ENCODE measurements at regions not wholly inside any gene's neighbourhood (a gene's known extent, or its start where the extent isn't known, plus 50 kb on each side); places are given as distances from the start of the nearest gene placed in this dataset.
"Not testable (repeated sequence)": the region's sequence is repeated elsewhere in the genome, so short reads cannot be mapped to it uniquely, and the experiment has no call there.

DNA sequence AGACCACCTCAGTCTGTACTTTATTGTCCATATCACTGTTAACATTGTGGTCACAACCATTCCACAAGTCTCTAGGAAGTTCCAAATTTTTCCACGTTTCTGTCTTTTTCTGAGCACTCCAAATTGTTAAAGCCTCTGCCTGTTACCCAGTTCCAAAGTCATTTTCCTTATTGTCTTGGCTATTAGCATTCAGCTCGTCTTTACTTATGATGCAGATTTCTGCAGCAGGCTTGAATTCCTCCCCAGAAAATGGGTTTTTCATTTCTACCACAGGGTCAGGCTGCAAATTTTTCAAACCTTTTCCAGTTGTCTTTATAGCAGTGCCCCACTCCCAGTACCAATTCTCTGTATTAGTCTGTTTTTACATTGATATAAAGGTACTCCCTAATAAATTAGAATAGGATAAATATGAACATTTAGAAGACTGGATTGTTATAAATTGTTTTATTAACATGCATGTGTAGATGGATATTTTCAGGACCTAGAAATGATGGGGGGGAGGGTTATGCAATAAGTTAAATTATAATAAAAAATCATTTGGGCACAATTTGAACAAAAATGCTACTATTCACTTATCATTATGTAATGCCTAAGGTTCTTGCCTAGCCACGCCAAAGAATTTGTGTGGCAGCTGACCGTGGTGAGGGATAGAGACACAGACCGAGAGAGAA is 595.3 kb upstream of the ADGRB3 start:
- Histone ChIP-seq H3K27me3 (no peaks in the 10 kb centered on the region), H3K9me3 (no peaks in the 10 kb centered on the region), H3K4me3 (peak overlapping the region; percentile 39), H3K36me3 (no peaks in the 10 kb centered on the region)
- peak; percentile 1 for DNase-seq

DNA sequence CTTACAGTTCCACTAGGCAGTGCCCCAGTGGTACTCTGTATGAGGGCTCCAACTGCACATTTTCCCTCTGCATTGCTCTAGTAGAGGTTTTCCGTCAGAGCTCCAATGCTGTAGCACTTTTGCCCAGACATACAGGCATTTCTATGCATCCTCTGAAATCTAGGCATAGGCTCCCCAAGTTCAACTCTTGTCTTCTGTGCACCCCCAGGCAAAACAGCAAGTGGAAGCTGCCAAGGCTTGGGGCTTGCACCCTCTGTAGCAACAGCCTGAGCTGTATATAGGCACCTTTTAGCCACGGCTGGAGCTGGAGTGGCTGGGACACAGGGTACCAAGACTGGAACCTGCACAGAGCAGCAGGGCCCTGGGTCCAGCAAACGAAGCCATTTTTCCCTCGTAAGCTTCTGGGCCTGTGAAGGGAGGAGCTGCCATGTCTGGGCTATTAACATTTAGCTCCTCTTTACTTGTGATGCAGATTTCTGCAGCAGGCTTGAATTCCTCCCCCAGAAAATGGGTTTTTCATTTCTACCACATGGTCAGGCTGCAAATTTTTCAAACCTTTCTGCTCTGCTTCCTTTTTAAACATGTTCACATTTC is 596.2 kb upstream of the ADGRB3 start:
- no peaks in the 10 kb centered on the region for H3K36me3 ChIP-seq
- no peaks in the 10 kb centered on the region for H3K27me3 ChIP-seq
- no peak overlapping the region for H3K4me3 ChIP-seq
- no peaks in the 10 kb centered on the region for H3K9me3 ChIP-seq
- DNase-seq: no peak

DNA sequence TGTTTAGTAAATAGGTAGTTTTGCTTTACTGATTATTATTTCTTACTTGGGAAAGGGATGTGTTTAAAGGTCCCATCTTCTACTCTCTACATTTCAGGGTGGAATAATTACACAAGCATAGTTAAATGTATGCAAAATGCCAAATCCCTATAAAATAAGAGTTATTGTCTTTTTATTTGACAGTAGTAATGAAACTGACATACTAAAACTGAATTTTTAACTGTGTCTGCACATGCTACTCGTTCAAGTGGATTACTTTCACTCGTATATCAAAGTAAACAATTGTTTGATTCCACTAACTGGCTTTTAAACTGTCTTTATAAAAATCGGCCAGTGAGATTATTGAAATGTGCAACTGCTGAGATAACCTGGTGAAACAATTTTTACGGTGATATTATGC is 602.9 kb upstream of the ADGRB3 start:
- Histone ChIP-seq H3K36me3 (no peaks in the 10 kb centered on the region), H3K27me3 (no peaks in the 10 kb centered on the region), H3K9me3 (no peaks in the 10 kb centered on the region), H3K4me3 (no peak overlapping the region)
- no peak for DNase-seq

DNA sequence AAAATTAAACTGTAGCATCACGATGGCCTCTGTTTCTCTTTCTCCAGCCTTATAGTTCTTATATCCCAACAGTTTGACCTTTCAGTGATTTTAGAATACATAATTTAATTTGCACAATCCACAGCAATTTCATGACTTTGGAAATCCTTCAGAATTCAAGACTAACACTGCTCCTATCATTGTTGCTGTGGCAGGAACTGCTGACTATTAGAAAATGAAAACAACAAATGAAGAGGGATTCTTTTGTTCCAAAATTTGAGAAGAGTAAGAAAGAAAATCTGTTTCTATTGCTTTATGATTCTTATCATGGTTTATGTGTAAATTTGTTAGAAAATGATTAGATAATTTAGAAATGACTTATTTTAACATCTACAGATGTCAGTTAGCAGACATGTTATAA is 604.0 kb upstream of the ADGRB3 start:
- H3K9me3 ChIP-seq: no peaks in the 10 kb centered on the region
- no peak for DNase-seq
- H3K27me3 ChIP-seq: no peaks in the 10 kb centered on the region
- H3K4me3 ChIP-seq: no peak overlapping the region
- no peaks in the 10 kb centered on the region for H3K36me3 ChIP-seq

DNA sequence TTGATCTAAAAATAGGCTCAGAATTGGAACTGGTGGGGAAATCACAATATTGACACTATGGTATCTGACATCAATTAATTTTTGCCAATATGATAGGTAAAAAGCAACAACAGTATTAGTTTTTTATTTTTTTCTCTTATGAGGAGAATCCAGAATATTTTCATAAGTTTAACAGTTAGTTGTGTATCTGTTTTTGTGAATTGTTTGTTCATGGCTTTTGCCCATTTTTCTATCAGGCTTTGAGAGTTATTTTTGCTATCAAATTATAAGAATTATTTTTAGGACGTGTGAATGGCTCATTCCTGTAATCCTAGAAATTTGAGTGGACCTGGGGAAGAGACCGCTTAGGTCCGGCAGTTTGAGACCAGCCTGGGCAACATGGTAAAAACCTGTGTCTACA is 608.6 kb upstream of the ADGRB3 start:
- DNase-seq: no peak
- Histone ChIP-seq H3K4me3 (no peak overlapping the region), H3K36me3 (no peaks in the 10 kb centered on the region), H3K27me3 (no peaks in the 10 kb centered on the region), H3K9me3 (no peaks in the 10 kb centered on the region)

DNA sequence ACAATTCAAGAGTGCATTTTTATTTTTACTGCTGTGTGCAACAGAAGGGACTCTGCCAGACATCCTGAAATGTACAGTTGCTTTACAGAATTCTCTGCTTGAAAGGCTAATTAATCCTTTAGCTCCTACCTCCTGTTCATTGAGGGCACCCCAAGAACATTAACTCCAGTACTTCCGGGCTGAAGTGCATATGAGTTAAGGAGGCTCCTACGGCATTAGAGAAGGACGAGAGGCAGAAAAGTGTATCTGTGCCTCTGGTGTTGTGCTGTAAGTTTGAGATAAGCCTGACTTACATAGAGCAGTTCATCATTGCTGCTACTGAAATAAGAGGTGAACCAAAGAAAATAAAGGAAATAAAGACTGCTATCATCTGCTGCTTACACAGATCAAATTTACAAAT is 609.3 kb upstream of the ADGRB3 start:
- DNase-seq: no peak
- Histone ChIP-seq H3K27me3 (no peaks in the 10 kb centered on the region), H3K36me3 (no peaks in the 10 kb centered on the region), H3K4me3 (no peak overlapping the region), H3K9me3 (no peaks in the 10 kb centered on the region)

DNA sequence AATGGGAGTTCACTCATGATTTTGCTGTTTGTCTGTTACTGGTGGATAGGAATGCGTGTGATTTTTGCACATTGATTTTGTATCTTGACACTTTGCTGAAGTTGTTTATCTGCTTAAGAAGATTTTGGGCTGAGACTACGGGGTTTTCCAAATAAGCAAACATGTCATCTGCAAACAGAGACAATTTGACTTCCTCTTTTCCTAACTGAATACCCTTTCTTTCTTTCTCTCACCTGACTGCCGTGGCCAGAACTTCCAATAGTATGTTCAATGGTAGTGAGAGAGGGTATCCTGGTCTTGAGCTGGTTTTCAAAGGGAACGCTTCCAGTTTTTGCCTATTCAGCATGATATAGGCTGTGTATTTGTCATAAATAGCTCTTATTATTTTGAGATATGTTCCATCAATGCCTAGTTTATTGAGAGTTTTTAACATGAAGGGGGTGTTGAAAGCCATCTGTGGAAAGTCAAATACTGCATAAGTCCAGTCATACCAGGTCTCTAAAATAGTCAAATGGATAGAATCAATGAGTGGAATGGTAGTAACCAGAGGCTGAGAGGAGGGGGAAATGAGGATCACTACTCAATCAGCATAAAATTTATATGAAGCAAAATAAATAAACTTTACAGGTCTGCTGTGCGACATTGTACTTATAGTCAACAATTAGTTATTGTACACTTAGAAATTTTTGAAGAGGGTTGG is 610.4 kb upstream of the ADGRB3 start:
- no peaks in the 10 kb centered on the region for H3K27me3 ChIP-seq
- H3K36me3 ChIP-seq: no peaks in the 10 kb centered on the region
- no peak overlapping the region for H3K4me3 ChIP-seq
- no peak for DNase-seq
- no peaks in the 10 kb centered on the region for H3K9me3 ChIP-seq

DNA sequence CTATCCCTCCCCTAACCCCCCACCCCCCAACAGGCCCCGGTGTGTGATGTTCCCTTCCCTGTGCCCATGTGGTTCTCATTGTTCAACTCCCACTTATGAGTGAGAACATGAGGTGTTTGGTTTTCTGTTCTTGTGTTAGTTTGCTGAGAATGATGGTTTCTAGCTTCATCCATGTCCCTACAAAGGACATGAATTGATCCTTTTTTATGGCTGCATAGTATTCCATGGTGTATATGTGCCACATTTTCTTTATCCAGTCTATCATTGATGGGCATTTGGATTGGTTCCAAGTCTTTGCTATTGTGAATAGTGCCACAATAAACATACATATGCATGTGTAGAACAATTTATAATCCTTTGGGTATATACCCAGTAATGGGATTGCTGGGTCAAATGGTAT is 612.1 kb upstream of the ADGRB3 start:
- not testable (repeated sequence) for H3K4me3 ChIP-seq, DNase-seq, H3K9me3 ChIP-seq, H3K36me3 ChIP-seq, H3K27me3 ChIP-seq

DNA sequence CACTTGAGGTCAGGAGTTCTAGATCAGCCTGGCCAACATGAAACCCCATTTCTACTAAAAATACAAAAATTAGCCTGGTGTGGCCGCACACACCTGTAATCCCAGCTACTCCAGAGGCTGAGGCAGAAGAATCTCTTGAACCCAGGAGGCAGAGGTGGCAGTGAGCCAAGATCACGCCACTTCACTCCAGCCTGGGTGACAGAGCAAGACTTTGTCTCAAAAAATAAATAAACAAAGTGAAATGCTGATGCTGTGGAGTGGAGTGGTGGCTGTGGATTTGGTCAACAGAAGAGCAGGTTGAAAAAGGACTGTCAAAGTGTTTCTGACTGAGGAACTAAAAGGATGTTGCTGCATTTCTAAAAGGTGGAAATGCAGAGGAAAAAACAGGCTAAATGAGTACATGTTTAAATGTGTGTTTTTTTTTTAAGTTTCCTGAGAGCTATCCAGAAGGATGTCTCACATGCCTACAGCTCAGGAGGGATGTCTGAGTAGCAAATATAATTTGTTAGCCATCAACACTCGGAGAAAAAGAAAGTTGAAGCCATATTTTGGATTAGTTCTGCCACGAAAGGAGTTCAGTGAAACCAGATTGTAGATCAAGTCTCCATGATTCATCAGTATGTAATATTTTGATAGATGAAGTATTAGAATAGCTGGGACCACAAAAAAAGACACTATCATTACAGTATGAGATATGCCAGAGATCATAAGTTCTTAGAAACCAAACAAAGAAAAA is 621.1 kb upstream of the ADGRB3 start:
- Histone ChIP-seq H3K4me3 (no peak overlapping the region), H3K36me3 (no peaks in the 10 kb centered on the region), H3K9me3 (no peaks in the 10 kb centered on the region), H3K27me3 (no peaks in the 10 kb centered on the region)
- DNase-seq: no peak

DNA sequence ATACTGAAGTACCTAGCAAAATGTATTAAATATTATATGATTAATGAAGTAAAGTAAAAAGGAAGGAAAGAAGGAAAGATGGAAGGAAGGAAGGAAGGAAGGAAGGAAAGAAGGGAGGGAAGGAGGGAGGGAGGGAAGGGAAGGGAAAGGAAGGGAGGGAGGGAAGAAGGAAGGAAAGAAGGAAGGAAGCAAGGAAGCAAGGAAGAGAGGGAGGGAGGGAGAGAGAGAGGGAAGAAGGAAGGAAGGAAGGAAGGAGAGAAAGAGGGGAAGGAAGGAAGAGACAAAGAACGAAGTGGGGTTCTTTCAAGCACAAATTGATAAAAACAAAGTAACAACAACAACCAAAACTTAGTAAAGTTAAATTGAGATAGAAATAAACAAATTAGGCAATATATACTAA is 622.3 kb upstream of the ADGRB3 start:
- no peaks in the 10 kb centered on the region for H3K27me3 ChIP-seq
- no peaks in the 10 kb centered on the region for H3K36me3 ChIP-seq
- H3K9me3 ChIP-seq: no peaks in the 10 kb centered on the region
- H3K4me3 ChIP-seq: no peak overlapping the region
- DNase-seq: no peak

DNA sequence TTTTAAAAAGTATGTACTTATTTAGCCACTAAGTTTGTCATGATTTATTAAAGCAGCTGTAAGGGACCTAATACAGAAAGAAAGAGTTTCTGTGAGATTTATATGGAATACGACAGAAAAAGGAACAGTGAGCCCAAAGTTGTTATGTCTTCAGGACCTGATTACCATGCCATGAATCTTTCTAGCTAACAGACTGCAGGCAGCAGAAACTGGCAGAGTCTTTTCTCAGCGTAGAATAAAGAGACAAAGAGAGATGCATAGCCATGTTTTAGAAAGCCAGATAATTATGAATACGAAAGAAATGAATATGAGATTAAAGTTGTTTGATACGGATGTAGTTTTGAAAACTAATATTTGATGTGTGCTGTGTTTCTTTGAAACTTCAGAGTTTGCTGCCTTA is 624.1 kb upstream of the ADGRB3 start:
- no peaks in the 10 kb centered on the region for H3K27me3 ChIP-seq
- no peak for DNase-seq

DNA sequence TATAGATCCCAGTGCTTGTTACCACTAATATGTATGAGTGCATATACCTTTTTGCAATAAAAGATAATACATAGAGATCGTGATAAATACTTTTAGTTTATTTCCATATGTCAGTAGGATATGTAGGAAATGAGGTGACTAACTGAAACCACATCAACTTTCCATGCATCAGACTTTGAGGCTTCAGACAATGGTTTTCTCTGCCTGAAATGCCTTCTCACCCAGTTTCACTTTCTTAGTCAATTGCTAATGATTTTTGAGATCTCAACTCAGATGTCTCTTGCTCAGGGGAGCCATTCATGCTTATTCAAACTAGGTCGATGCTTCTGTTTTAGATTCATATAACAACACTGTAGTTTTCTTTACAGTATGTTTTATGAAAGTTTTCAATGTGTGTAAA is 626.6 kb upstream of the ADGRB3 start:
- no peak for DNase-seq
- H3K36me3 ChIP-seq: no peaks in the 10 kb centered on the region
- no peak overlapping the region for H3K4me3 ChIP-seq
- no peaks in the 10 kb centered on the region for H3K27me3 ChIP-seq
- H3K9me3 ChIP-seq: no peaks in the 10 kb centered on the region

More for the DNA sequence above, 624.1 kb upstream of the ADGRB3 start:
- Histone ChIP-seq H3K36me3 (no peaks in the 10 kb centered on the region), H3K9me3 (no peaks in the 10 kb centered on the region), H3K4me3 (no peak overlapping the region)

DNA sequence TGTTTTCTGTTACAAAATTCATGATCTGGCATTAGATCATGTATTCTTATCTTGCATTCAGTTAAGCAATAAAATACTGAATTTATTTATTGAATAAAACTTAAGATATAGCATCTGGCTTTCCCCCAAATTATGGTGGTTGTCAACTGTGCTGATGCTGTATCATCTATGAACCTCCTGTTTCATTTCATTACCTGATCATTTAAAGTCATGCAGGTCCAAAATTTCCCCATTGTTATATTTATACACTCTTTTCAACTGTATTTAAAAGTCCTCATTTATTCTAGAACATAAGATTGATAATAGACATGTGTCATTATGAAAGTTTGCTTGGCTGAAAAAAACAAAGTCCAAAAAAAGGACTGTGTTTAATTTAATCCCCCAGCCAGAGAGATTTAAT is 627.4 kb upstream of the ADGRB3 start:
- no peaks in the 10 kb centered on the region for H3K36me3 ChIP-seq
- no peak overlapping the region for H3K4me3 ChIP-seq
- no peaks in the 10 kb centered on the region for H3K9me3 ChIP-seq
- H3K27me3 ChIP-seq: no peaks in the 10 kb centered on the region
- no peak for DNase-seq

DNA sequence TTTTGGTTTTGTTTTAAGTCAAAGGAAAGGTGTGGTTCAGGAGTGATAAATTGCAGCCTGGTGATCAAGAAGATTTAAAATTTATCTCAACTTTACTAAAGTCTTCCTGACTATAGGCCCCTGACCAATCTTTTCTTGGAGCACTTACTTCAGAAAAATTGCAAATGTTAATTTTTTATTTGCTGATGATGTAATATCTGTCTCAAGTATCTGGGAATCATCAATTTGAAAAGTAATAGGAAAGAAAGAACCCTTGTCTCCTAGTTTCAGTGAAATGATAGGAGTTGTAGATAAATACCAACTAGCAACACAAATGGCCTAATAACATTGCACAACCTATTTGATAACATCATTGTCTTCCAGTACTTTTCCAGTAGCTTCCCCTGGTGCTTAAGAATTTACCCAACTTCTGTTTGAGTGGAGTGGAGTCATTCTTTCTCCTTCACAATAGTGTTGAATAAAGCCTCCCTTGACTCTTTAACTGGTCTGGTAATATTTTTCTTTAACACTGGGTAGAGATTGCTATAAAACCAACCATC is 648.3 kb upstream of the ADGRB3 start:
- no peaks in the 10 kb centered on the region for H3K27me3 ChIP-seq
- H3K36me3 ChIP-seq: no peaks in the 10 kb centered on the region
- no peak for DNase-seq
- H3K4me3 ChIP-seq: no peak overlapping the region
- H3K9me3 ChIP-seq: no peaks in the 10 kb centered on the region

DNA sequence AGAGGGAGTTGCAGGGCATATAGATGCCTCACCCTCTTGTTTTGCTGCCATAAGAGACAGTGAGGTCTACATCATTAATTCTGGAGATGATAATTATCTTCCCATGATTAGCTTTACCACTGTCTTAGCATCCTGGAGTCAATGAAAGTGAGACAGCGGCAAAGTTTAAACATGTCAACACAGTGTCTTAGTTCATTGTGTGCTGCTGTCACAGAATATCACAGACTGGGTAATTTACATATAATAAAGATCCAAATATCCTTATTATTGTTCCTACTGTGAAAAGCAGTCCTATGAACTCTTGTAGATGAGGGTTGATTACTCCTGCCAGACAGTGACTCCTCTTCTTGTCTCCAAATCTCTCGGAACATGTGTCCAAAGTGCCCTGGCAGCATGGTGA is 658.6 kb upstream of the ADGRB3 start:
- no peak for DNase-seq
- H3K4me3 ChIP-seq: no peak overlapping the region
- H3K36me3 ChIP-seq: no peaks in the 10 kb centered on the region
- H3K27me3 ChIP-seq: no peaks in the 10 kb centered on the region; the same call in 1 of the 2 replicates
- no peaks in the 10 kb centered on the region for H3K9me3 ChIP-seq

DNA sequence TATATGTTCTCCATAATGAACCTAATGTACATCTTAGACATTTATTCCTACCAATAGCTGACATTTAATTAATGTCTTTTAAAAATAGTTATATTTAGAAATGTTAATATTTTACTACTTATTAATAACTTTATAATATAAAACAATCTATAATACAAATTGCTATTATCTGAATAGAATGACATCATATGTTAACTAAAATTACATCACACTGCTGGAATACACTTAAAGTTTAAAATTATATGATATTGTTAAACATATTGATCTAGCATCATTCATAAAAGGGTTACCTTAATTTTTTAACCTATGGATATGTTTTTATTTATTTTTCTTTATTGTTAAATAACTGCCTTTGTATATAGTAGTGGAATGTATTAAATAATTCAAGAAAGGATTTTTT is 660.2 kb upstream of the ADGRB3 start:
- Histone ChIP-seq H3K4me3 (no peak overlapping the region), H3K27me3 (no peaks in the 10 kb centered on the region; the same call in 1 of the 2 replicates), H3K36me3 (no peaks in the 10 kb centered on the region), H3K9me3 (no peaks in the 10 kb centered on the region)
- no peak for DNase-seq

DNA sequence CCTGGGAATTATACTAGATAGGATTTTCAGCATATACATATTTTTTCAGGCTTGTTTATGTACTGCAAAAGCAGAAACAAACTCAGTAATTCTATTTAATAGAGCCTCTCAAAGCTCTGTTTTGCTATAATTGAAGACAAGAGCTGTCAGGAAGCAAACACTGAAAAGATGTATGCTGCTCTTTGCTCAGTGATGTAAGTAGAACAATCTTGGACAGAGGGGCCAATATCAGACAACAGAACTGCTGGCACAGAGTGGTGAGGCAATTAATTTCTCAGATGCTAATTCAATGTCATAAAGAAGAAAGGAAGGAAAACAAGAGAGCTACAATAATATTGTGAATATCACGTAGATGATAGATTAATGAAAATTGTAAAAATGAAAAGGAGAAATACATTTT is 663.3 kb upstream of the ADGRB3 start:
- H3K4me3 ChIP-seq: no peak overlapping the region
- H3K36me3 ChIP-seq: no peaks in the 10 kb centered on the region

More for the DNA sequence above, 663.3 kb upstream of the ADGRB3 start:
- Histone ChIP-seq H3K9me3 (no peaks in the 10 kb centered on the region), H3K27me3 (no peaks in the 10 kb centered on the region; the same call in 1 of the 2 replicates)
- no peak for DNase-seq

Measured in MG63 (cell line).